NCI-H524 (cell line): ENCODE measurements at regions not wholly inside any gene's neighbourhood (a gene's known extent, or its start where the extent isn't known, plus 50 kb on each side); places are given as distances from the start of the nearest gene placed in this dataset.
A peak's percentile ranks its signal among the peaks of the same experiment; 100 is the strongest.
"Not testable (repeated sequence)": the region's sequence is repeated elsewhere in the genome, so short reads cannot be mapped to it uniquely, and the experiment has no call there.

ENCODE experiments used
- DNase-seq, 2 experiments: peaks; one replicate each; lab custom pipeline; 2025; lab: John Stamatoyannopoulos, UW

DNA sequence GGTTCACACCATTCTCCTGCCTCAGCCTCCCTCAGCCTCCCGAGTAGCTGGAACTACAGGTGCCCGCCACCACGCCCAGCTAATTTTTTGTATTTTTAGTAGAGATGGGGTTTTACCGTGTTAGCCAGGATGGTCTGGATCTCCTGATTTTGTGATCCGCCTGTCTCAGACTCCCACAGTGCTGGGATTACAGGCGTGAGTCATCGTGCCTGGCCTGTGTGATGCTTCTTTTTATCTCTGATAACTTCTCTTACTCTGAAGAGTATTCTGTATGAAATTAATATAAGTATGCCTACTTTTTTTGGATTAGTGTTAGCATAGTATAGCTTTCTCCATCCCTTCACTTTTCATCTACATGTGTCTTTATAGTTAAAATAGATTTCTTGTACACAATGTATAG lies 180.8 kb upstream of the GALNT15 start:
- not testable (repeated sequence) for DNase-seq

DNA sequence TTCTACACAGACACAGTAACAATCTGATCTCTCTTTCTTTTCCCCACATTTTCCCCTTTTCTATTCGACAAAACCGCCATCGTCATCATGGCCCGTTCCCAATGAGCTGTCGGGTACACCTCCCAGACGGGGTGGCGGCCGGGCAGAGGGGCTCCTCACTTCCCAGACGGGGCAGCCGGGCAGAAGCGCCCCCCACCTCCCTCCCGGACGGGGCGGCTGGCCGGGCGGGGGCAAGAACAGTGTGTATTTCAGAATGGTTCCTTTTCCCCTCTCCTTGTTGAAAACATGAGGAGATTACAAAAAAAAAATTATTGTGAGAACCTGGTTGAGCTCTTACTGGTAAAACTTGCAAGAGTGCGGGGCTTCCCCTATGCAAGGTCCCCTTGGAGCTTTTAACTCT lies 178.0 kb upstream of the GALNT15 start:
- not testable (repeated sequence) for DNase-seq

GRCh38 chr3:15997274-15997943 lies 177.1 kb upstream of the GALNT15 start:
- DNase-seq = peak in 1 of 2 experiments; percentile 44

DNA sequence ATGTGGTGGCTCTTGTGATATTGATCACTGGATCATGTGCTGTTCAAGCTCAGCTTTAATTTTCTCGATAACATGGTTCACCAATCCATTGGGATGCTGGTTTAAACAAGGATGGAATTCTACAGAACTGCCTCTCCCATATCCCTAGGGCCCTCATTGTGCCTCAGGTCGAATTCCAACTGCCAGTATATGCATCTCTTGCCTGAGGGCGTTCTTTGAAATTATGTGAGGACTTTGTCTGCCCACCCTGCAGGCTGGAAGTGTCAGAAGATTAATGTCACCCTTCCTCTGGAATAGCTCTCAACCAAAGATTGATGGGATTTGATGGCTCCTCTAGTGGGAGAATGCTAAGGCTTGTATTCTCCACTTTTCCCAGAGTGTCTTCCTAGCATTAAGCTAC lies 175.6 kb upstream of the GALNT15 start:
- peak in 1 of 2 experiments; percentile 18 for DNase-seq

- DNase-seq = no peak
These were observed 169.7 kb upstream of the GALNT15 start for GRCh38 chr3:16004812-16005211.

GRCh38 chr3:16011376-16011775 lies 163.1 kb upstream of the GALNT15 start:
- DNase-seq = no peak

- DNase-seq = no peak
These were observed 162.4 kb upstream of the GALNT15 start for GRCh38 chr3:16012086-16012485.

GRCh38 chr3:16013568-16013967 lies 160.9 kb upstream of the GALNT15 start:
- DNase-seq = no peak

- not testable (repeated sequence) for DNase-seq
These were observed 152.7 kb upstream of the GALNT15 start for GRCh38 chr3:16021801-16022200.

- not testable (repeated sequence) for DNase-seq
These were observed 150.6 kb upstream of the GALNT15 start for GRCh38 chr3:16023881-16024280.

DNA sequence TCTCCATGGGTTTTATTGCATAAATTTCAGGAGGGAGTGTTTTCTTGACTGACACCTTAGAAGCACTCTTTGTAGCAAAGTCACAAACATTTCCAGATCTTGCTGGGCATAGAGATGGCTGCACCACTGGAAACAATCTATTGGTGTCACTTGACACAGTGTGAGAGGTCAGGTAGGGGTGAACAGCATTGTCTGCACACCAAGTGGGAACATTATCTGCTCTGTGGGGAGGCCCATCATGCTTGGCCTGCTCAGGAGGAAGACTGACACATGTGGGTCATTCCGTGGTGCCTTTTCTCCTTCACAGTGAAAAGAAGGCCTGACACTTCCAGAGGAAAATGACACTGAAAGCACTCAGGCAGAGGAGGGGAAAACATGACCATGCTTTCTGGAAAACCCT lies 149.9 kb upstream of the GALNT15 start:
- DNase-seq = no peak

- DNase-seq = no peak
These were observed 147.7 kb upstream of the GALNT15 start for GRCh38 chr3:16026753-16027152.

- no peak for DNase-seq
These were observed 145.9 kb upstream of the GALNT15 start for GRCh38 chr3:16028604-16029003.

DNA sequence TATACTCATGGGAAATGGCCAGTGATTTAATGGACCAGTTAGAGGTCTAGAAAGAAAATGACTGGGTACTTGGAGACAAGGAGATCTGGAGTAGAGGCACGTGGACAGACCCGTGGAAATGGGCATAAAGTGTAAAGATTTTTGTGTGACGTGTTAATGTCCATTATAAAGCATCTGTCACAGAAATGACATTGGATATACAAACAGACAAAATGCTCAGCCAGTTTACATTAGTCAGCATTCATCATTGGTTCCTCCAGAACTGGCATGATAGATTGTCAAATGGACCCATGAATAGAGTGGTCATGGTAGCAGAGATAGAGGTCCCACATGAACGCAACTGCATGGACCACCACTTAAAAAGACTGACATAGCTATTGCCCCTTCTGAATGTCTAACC lies 144.1 kb upstream of the GALNT15 start:
- no peak for DNase-seq

GRCh38 chr3:16031434-16031833 lies 143.0 kb upstream of the GALNT15 start:
- no peak for DNase-seq

DNA sequence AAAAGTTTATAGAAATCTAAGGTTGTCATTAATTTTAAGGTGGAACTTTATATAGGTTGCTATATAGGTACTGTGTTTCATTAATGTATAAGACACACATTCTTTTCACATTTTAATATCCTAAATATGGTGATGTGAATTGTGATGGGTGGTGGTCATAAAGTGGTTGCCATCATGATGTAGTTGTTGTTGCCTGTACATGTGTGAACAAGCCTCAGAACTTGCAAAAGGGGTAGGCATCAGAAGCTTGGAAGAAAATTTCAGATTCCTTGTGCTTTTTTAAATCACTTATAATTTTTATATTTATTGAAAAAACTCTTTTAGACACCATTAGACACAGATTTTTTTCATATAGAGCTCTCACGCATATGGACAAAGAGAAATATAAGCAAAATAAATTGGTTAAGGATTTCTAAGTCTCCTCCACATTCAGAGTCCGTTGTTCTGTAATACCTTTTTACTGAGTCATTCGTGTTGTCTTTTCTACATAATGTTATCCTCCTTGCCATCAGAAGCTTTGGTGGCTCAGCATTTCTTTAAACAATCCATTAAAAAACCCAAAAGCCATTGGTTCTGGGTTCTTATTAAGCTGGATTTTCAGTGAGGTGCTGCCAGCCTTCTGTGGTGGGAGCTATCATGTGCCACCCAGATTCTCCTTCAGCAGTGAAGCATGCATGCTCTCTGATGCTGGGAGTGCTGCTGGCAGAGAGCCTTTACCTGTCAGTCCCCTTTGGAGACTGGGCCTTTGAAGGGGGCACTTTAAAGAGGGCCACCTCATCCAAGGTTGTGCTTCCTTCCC lies 140.4 kb upstream of the GALNT15 start:
- DNase-seq = no peak

DNA sequence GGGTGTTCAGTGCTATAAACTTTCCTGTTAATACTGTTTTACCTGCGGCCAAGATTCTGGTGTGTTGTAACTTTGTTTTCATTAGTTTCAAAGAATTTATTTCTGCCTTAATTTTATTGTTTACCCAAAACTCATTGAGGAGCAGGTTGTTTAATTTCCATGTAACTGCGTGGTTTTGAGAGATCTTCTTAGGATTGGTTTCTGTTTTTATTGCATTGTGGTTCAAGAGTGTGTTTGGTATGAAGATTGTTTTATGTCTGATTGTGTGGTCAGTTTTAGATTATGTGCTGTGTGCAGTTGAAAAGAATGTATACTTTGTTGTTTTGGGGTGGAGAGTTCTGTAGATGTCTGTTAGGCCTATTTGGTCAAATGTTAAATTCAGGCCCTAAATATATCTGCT lies 133.5 kb upstream of the GALNT15 start:
- no peak for DNase-seq

GRCh38 chr3:16048435-16049318 lies 125.8 kb upstream of the GALNT15 start:
- DNase-seq = peak; percentile 48 to 78

GRCh38 chr3:16050641-16051467 lies 123.6 kb upstream of the GALNT15 start:
- DNase-seq = no peak

DNA sequence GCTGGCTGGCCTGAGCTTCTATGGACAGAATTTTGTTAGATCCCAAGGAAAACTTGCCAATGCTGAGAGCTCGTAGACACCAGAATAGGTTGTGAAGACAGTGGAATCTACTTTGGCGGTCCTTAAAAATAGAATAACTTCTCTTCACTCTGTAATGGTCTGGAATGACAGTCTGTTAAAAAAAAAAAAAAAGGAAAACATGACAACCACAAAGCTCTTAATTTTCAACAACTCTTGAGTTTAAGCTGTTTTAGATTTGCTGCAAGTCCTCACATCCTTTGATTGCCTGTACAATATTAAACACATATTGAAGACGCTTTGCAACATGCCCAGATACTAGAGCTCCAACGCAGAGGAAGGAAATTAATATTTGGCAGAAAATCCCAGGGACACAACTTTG lies 122.8 kb upstream of the GALNT15 start:
- DNase-seq = no peak

DNA sequence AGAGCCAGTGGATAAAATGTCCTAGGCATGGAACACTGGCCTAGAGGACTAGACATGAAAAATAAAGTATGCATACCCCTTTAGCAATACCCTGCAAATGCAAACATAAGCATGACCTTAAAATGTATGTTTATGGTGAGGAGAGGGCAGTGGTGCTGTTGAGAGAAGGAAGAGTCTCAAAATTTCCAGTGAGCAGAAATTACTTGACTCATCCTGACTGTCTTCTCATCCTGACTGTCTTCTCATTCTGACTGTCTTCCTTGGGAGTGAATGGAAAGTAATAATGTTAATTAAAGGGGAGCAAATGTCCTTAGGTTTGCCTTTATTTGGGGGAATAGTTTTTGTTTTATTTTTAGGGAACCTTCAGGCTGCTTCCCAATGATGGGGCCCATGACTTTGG lies 121.5 kb upstream of the GALNT15 start:
- no peak for DNase-seq

GRCh38 chr3:16053794-16054193 lies 120.7 kb upstream of the GALNT15 start:
- no peak for DNase-seq
